ENCODE measurements at regions not wholly inside any gene's neighbourhood (a gene's known extent, or its start where the extent isn't known, plus 50 kb on each side); places are given as distances from the start of the nearest gene placed in this dataset.

DNA sequence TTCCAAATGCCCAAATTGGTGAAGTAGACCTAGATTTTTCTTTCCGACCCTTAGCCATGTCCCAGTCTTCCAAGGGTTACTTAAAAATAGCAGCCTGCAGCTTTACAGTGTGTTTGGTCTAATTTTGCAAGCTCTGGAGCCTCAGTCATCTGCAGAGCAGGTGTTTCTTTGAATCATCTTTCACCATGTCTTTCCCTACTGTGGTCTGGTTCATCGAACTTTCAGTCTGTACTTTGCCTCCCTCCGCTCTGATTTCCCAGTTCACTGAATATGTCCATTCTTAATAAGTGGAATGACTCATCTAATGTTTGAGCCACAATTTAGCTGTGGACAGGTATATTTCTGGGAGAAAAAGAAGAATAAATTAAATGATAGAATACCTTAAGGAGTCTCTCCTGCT, 1060.7 kb downstream of the EFNA5 start:
- TF ChIP-seq POLR2AphosphoS5 (IDR thresholded peaks at IDR 0.05; ENCODE audit: low read depth, low read length), result no peak
- TF ChIP-seq TAF1 (IDR thresholded peaks at IDR 0.05; ENCODE audit: borderline replicate concordance, insufficient read depth, low read length), result no peak
- TF ChIP-seq, protein P1, sequence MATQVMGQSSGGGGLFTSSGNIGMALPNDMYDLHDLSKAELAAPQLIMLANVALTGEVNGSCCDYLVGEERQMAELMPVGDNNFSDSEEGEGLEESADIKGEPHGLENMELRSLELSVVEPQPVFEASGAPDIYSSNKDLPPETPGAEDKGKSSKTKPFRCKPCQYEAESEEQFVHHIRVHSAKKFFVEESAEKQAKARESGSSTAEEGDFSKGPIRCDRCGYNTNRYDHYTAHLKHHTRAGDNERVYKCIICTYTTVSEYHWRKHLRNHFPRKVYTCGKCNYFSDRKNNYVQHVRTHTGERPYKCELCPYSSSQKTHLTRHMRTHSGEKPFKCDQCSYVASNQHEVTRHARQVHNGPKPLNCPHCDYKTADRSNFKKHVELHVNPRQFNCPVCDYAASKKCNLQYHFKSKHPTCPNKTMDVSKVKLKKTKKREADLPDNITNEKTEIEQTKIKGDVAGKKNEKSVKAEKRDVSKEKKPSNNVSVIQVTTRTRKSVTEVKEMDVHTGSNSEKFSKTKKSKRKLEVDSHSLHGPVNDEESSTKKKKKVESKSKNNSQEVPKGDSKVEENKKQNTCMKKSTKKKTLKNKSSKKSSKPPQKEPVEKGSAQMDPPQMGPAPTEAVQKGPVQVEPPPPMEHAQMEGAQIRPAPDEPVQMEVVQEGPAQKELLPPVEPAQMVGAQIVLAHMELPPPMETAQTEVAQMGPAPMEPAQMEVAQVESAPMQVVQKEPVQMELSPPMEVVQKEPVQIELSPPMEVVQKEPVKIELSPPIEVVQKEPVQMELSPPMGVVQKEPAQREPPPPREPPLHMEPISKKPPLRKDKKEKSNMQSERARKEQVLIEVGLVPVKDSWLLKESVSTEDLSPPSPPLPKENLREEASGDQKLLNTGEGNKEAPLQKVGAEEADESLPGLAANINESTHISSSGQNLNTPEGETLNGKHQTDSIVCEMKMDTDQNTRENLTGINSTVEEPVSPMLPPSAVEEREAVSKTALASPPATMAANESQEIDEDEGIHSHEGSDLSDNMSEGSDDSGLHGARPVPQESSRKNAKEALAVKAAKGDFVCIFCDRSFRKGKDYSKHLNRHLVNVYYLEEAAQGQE (IDR thresholded peaks at IDR 0.05; ENCODE audit: insufficient read depth in 1 of 2, low read depth in 2 of 2, low read length in 2 of 2), result no peak
- TF ChIP-seq SIN3A (IDR thresholded peaks at IDR 0.05; ENCODE audit: borderline replicate concordance, insufficient read depth, low read length), result no peak

Data from PFSK-1 (cell line).